BE2C (cell line): ENCODE measurements at regions not wholly inside any gene's neighbourhood (a gene's known extent, or its start where the extent isn't known, plus 50 kb on each side); places are given as distances from the start of the nearest gene placed in this dataset.

Experiments
- DNase-seq: peaks from one replicate; pipeline ENCODE4 v3.0.0-alpha.2; 2020
- H3K27me3 ChIP-seq: fragments of 250-450 bp; sonication (Bioruptor Pico); 2 replicates; pipeline ENCODE4 v1.5.1; 2020; ENCODE audit warnings: mild to moderate bottlenecking
- H3K36me3 ChIP-seq: fragments of 250-450 bp; sonication (Bioruptor Pico); 2 replicates; pipeline ENCODE4 v1.5.1; 2020; ENCODE audit warnings: mild to moderate bottlenecking
- H3K4me1 ChIP-seq: fragments of 250-450 bp; sonication (Bioruptor Pico); 2 replicates; pipeline ENCODE4 v1.5.1; 2020
- H3K4me3 ChIP-seq: 2 replicates; pipeline ENCODE4 v1.5.1; 2011; ENCODE audit warnings: low read depth, low read length
- H3K9me3 ChIP-seq: fragments of 250-450 bp; sonication (Bioruptor Pico); 2 replicates; pipeline ENCODE4 v1.5.1; 2020
- TF ChIP-seq, protein P1 (sequence below): IDR thresholded peaks from 2 replicates; pipeline ENCODE4 v1.5.1; 2012; ENCODE audit warnings: mild to moderate bottlenecking, low read depth, low read length

DNA sequence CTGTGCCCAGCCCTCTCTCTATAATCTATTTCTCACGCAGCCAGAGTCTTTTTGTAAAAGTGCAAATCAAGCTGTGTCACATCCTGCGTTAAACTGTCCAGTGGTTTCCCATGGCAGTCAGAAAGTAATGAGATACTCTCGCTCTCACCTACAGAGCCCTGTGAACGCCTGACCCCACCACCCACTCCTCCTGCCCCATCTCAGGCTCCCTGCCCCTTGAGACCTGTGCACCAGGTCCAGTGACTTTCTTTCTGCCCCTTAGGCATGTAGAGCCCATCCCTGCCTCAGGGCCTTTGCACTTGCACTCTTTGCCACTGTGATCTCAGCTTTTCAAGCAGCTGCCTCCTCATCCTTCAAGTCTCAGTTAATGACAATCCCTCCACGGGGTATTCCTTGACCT is 58.3 kb upstream of the RASGRP1 start:
- Histone ChIP-seq H3K4me3 (no peak overlapping the region), H3K4me1 (no peaks in the 10 kb centered on the region), H3K27me3 (peaks cover 22% of the 10 kb centered on the region), H3K9me3 (no peaks in the 10 kb centered on the region; the same call in 1 of the 2 replicates), H3K36me3 (no peaks in the 10 kb centered on the region)
- TF ChIP-seq, protein P1, sequence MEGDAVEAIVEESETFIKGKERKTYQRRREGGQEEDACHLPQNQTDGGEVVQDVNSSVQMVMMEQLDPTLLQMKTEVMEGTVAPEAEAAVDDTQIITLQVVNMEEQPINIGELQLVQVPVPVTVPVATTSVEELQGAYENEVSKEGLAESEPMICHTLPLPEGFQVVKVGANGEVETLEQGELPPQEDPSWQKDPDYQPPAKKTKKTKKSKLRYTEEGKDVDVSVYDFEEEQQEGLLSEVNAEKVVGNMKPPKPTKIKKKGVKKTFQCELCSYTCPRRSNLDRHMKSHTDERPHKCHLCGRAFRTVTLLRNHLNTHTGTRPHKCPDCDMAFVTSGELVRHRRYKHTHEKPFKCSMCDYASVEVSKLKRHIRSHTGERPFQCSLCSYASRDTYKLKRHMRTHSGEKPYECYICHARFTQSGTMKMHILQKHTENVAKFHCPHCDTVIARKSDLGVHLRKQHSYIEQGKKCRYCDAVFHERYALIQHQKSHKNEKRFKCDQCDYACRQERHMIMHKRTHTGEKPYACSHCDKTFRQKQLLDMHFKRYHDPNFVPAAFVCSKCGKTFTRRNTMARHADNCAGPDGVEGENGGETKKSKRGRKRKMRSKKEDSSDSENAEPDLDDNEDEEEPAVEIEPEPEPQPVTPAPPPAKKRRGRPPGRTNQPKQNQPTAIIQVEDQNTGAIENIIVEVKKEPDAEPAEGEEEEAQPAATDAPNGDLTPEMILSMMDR: no peak
- no peak for DNase-seq

DNA sequence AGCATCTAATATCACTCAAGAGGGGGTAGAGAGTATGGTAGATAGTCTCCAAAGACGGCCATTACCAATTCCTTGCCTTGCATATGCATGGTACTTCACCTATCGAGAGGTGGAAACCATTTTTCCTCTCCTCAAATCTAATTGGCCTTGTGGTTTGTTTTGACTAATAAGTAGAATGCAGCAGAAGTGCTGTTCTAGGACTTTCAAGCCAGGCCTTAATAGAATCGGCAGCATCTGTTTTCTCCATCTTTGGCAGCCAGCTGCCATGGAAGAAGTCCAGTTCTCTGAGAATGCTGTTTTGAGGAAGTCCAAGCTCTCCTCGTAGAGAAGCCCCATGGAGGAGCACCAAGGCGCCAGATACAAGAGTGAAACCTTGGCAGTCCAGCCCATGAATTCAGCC is 59.1 kb upstream of the RASGRP1 start:
- H3K36me3 ChIP-seq: no peaks in the 10 kb centered on the region
- DNase-seq: no peak
- no peaks in the 10 kb centered on the region for H3K4me1 ChIP-seq
- no peak overlapping the region for H3K4me3 ChIP-seq
- no peaks in the 10 kb centered on the region for H3K9me3 ChIP-seq
- TF ChIP-seq, protein P1: no peak
- peaks cover 19% of the 10 kb centered on the region for H3K27me3 ChIP-seq

DNA sequence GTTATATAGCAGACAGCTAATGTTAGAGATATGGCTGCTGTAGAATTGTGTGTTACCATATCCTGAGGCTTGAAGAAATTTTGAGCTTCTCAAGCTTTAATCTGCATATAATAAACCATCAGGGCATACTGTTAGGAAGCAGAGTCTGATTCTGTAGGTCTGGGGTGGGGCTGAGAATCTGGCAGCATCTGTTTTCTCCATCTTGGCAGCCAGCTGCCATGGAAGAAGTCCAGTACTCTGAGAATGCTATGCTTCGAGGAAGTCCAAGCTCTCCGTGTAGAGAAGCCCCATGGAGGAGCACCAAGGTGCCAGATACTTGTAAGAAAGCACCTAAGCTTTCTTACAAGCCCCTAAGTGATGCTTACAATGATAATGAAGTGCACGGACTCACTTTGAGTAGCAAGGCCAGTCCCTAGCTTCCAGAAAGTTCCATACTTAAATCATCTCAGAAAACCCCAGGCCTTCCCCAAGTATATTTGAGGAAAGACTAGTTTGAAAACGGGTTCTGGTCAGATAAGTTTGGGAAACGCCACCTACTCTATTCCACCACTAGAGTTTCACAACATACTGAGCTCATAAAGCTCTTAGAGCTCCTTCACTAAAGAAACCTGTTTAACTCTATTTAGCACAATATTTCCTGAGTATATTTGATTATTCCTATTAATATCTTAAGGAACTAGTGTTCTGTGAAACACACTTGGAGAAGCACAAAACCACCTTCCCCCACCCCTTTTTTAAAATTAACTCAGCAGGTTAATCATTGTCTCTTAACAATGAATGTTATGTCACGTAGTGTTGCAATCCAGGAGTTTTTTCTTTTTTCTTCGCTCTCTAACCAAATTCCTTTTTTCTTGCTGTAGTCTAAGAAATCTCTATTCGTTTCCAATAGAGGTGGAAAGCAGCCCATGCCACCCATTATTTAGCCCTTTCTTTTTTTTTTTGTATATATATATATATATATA is 59.9 kb upstream of the RASGRP1 start:
- Histone ChIP-seq H3K27me3 (peaks cover 16% of the 10 kb centered on the region; the same call in 1 of the 2 replicates), H3K36me3 (no peaks in the 10 kb centered on the region), H3K4me3 (no peak overlapping the region), H3K9me3 (no peaks in the 10 kb centered on the region), H3K4me1 (no peaks in the 10 kb centered on the region)
- no peak for DNase-seq
- TF ChIP-seq, protein P1: no peak

DNA sequence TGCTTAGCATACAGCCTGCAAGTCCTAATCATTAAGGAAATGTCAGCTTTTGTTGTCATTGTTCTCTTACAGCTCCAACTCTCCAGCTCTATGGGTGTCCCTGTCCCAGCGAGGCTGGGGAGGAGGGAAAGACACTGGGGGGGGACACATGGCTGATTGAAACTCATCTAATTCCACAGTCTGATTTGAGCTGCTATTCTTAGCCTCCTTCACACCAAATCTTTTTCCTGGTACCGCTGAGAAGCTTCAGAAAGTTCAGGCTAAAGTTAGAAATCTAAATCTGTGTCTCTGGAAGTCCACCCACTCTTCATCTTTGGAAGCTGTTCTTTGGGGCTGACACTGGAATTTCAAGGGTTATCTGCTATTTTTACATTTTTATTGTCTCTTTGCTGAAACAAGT is 61.3 kb upstream of the RASGRP1 start:
- TF ChIP-seq, protein P1: no peak
- H3K9me3 ChIP-seq: no peaks in the 10 kb centered on the region
- no peaks in the 10 kb centered on the region for H3K4me1 ChIP-seq
- H3K4me3 ChIP-seq: no peak overlapping the region
- DNase-seq: no peak
- H3K36me3 ChIP-seq: no peaks in the 10 kb centered on the region
- peaks cover 16% of the 10 kb centered on the region; the same call in 1 of the 2 replicates for H3K27me3 ChIP-seq

DNA sequence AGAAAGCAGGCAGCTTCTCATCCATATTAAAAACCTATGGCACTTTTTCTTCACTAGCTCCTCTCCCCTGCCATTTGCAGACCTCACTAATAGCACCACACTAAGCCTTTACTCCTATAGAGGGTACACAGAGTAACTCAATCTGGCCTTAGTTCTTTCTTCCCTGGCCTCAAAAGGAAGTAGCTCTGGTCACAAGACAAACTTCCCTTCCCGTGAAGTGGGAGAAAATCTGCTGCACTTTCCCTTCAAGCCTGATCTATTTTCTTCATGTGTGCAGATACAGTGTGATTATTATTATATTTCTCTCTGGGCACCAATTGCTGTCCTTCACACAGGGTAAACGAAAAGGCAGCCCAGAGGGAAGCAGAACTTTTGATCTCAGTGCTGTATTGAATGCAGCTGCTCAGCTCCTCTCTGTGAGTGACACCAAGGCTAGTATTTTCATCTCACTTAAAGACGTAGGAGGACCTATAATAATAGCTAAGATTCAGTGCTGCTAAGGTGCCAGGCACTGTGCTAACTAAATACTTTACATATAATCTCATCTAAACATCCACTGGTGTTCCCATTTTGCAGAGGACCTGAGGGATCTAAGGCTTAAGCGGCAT is 61.9 kb upstream of the RASGRP1 start:
- Histone ChIP-seq H3K4me3 (no peak overlapping the region), H3K36me3 (no peaks in the 10 kb centered on the region), H3K4me1 (no peaks in the 10 kb centered on the region), H3K9me3 (no peaks in the 10 kb centered on the region), H3K27me3 (peaks cover 16% of the 10 kb centered on the region; the same call in 1 of the 2 replicates)
- TF ChIP-seq, protein P1: no peak
- DNase-seq: no peak
